ENCODE measurements at regions not wholly inside any gene's neighbourhood (a gene's known extent, or its start where the extent isn't known, plus 50 kb on each side); places are given as distances from the start of the nearest gene placed in this dataset.

DNA sequence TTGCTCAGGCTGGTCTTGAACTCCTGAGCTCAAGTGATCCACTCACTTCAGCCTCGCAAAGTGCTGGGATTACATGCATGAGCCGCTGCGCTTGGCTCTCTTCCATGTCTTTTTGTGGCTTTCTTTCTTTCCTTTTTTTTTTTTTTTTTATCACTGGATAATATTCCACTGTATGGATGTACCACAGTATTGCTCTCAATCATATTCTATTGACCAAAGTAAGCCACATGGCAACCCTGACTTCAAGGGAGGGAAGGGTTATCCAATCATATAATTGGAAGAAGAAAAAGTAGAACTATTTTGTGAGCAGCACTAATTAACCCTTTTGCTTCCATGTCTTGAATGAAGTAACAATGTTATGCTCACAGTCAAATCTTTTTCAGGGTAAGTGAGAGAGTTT lies 307.0 kb upstream of the RASGRP1 start (continued):
- TF ChIP-seq, protein P1, sequence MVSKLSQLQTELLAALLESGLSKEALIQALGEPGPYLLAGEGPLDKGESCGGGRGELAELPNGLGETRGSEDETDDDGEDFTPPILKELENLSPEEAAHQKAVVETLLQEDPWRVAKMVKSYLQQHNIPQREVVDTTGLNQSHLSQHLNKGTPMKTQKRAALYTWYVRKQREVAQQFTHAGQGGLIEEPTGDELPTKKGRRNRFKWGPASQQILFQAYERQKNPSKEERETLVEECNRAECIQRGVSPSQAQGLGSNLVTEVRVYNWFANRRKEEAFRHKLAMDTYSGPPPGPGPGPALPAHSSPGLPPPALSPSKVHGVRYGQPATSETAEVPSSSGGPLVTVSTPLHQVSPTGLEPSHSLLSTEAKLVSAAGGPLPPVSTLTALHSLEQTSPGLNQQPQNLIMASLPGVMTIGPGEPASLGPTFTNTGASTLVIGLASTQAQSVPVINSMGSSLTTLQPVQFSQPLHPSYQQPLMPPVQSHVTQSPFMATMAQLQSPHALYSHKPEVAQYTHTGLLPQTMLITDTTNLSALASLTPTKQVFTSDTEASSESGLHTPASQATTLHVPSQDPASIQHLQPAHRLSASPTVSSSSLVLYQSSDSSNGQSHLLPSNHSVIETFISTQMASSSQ (IDR thresholded peaks at IDR 0.05; ENCODE audit: low read depth) = no peak
- TF ChIP-seq, protein P1 (CRISPR knock-in tag; IDR thresholded peaks at IDR 0.05; ENCODE audit: borderline replicate concordance) = no peak
- TF ChIP-seq FOSL2 (CRISPR knock-in tag; IDR thresholded peaks at IDR 0.05) (no peak), ZNF101 (CRISPR knock-in tag; IDR thresholded peaks at IDR 0.05; ENCODE audit: borderline replicate concordance, low read depth) (no peak), ADNP (CRISPR knock-in tag; IDR thresholded peaks at IDR 0.05) (no peak), ZNF432 (CRISPR knock-in tag; IDR thresholded peaks at IDR 0.05; ENCODE audit: borderline replicate concordance) (no peak)
- TF ChIP-seq, protein P2, sequence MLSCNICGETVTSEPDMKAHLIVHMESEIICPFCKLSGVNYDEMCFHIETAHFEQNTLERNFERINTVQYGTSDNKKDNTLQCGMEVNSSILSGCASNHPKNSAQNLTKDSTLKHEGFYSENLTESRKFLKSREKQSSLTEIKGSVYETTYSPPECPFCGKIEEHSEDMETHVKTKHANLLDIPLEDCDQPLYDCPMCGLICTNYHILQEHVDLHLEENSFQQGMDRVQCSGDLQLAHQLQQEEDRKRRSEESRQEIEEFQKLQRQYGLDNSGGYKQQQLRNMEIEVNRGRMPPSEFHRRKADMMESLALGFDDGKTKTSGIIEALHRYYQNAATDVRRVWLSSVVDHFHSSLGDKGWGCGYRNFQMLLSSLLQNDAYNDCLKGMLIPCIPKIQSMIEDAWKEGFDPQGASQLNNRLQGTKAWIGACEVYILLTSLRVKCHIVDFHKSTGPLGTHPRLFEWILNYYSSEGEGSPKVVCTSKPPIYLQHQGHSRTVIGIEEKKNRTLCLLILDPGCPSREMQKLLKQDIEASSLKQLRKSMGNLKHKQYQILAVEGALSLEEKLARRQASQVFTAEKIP (CRISPR knock-in tag; IDR thresholded peaks at IDR 0.05; ENCODE audit: borderline replicate concordance) = no peak

DNA sequence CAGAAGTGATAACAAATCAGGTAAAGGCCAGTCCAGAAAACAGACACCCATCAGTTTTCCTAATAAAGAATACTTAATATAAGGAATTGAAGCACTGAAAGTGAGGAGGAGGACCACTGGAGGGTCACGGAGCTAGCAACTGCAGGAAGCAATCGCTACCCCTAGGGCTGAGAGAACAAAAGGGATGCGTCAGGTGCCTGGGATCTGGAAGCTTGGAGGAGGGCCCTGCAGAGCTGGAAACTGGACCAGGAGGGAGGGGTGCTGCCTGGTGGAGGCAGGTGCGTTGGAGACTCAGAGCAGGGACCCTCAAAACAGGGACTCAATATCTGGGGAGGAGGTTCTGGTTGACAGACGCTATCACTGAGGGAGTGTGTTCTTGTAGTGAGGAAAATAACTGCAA lies 308.1 kb upstream of the RASGRP1 start:
- Histone ChIP-seq H3K4me3 (replicated peaks in 1 of 3; ENCODE audit: insufficient read depth in 1 of 3, low read depth in 2 of 3, low read length in 3 of 3) (no peak overlapping the region), H3K27ac (ENCODE audit: extremely low read length, insufficient read depth, low read length) (no peak overlapping the region), H4K20me1 (ENCODE audit: insufficient read depth, low read length) (no peaks in the 10 kb centered on the region), H3K9ac (ENCODE audit: insufficient read depth, low read depth, low read length) (no peak overlapping the region), H3K4me1 (ENCODE audit: insufficient read depth, low read length) (peaks cover 25% of the 10 kb centered on the region), H3K9me3 (ENCODE audit: low read length) (no peaks in the 10 kb centered on the region), H3K36me3 (replicated peaks in 1 of 2; ENCODE audit: control insufficient read depth in 1 of 2, insufficient read depth in 2 of 2, low read length in 2 of 2) (no peaks in the 10 kb centered on the region), H3K27me3 (ENCODE audit: control insufficient read depth in 1 of 2, insufficient read depth in 2 of 2, low read length in 2 of 2) (no peaks in the 10 kb centered on the region), H3K79me2 (ENCODE audit: insufficient read depth, low read length) (no peaks in the 10 kb centered on the region), H3K4me2 (ENCODE audit: low read depth, low read length) (no peak overlapping the region), H2AFZ (ENCODE audit: low read length) (no peak overlapping the region)
- 61% methylated on average over 5 of the region's 5 CpGs for WGBS (ENCODE audit: low lambda C conversion rate)
- in situ Hi-C loops (cut with HindIII; ENCODE audit: extremely low pct_ligation_motif_present, low pct_unique_long_range_greater_than_20kb) (no loop called here), intact Hi-C loops (cut with micrococcal nuclease; ENCODE audit: unreplicated experiment) (no loop called here)
- ATAC-seq (no peak; the same call in 2 of the 3 replicates), DNase-seq (ENCODE audit: low spot score) (no peak), FAIRE-seq (no peak)
- BruUV-seq (replicated peaks) = no TSS peak
- POLR2A ChIA-PET = interaction anchor here (1.0 kb wide), 1 partner anchor 708 kb away, joined by 5 read pairs; the partner anchor contains the start of gene THBS1
- CTCF ChIA-PET (ENCODE audit: low intra/inter-chr PET ratio, low total read pairs) = no interaction called here
- TF ChIP-seq, protein P3, sequence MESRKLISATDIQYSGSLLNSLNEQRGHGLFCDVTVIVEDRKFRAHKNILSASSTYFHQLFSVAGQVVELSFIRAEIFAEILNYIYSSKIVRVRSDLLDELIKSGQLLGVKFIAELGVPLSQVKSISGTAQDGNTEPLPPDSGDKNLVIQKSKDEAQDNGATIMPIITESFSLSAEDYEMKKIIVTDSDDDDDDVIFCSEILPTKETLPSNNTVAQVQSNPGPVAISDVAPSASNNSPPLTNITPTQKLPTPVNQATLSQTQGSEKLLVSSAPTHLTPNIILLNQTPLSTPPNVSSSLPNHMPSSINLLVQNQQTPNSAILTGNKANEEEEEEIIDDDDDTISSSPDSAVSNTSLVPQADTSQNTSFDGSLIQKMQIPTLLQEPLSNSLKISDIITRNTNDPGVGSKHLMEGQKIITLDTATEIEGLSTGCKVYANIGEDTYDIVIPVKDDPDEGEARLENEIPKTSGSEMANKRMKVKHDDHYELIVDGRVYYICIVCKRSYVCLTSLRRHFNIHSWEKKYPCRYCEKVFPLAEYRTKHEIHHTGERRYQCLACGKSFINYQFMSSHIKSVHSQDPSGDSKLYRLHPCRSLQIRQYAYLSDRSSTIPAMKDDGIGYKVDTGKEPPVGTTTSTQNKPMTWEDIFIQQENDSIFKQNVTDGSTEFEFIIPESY (CRISPR knock-in tag; IDR thresholded peaks at IDR 0.05) = peak; percentile 48; the same call in 1 of the 2 replicates
- TF ChIP-seq, protein P4, sequence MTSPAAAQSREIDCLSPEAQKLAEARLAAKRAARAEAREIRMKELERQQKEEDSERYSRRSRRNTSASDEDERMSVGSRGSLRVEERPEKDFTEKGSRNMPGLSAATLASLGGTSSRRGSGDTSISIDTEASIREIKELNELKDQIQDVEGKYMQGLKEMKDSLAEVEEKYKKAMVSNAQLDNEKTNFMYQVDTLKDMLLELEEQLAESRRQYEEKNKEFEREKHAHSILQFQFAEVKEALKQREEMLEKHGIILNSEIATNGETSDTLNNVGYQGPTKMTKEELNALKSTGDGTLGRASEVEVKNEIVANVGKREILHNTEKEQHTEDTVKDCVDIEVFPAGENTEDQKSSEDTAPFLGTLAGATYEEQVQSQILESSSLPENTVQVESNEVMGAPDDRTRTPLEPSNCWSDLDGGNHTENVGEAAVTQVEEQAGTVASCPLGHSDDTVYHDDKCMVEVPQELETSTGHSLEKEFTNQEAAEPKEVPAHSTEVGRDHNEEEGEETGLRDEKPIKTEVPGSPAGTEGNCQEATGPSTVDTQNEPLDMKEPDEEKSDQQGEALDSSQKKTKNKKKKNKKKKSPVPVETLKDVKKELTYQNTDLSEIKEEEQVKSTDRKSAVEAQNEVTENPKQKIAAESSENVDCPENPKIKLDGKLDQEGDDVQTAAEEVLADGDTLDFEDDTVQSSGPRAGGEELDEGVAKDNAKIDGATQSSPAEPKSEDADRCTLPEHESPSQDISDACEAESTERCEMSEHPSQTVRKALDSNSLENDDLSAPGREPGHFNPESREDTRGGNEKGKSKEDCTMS (CRISPR knock-in tag; conservative IDR thresholded peaks at IDR 0.05) = no peak
- no peak for TF ChIP-seq ZNF775 (CRISPR knock-in tag; IDR thresholded peaks at IDR 0.05; ENCODE audit: borderline replicate concordance)
- TF ChIP-seq, protein P5, sequence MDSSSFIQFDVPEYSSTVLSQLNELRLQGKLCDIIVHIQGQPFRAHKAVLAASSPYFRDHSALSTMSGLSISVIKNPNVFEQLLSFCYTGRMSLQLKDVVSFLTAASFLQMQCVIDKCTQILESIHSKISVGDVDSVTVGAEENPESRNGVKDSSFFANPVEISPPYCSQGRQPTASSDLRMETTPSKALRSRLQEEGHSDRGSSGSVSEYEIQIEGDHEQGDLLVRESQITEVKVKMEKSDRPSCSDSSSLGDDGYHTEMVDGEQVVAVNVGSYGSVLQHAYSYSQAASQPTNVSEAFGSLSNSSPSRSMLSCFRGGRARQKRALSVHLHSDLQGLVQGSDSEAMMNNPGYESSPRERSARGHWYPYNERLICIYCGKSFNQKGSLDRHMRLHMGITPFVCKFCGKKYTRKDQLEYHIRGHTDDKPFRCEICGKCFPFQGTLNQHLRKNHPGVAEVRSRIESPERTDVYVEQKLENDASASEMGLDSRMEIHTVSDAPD (CRISPR knock-in tag; IDR thresholded peaks at IDR 0.05) = no peak
